ENCODE measurements at regions not wholly inside any gene's neighbourhood (a gene's known extent, or its start where the extent isn't known, plus 50 kb on each side); places are given as distances from the start of the nearest gene placed in this dataset.
"Not testable (repeated sequence)": the region's sequence is repeated elsewhere in the genome, so short reads cannot be mapped to it uniquely, and the experiment has no call there.

GRCh38 chr12:116378002-116378401, 100.5 kb upstream of the MED13L start:
- DNase-seq (ENCODE audit: low read depth), result no peak
- TF ChIP-seq CTCF (IDR thresholded peaks at IDR 0.05; ENCODE audit: insufficient read depth, low read depth, low read length), result no peak
- POLR2A ChIA-PET, result no interaction called here
- no peak overlapping the region for H3K4me3 ChIP-seq (ENCODE audit: low read depth, low read length)
- no peaks in the 10 kb centered on the region for H3K36me3 ChIP-seq (ENCODE audit: control insufficient read depth, insufficient read depth, low read length)
- H3K27me3 ChIP-seq (ENCODE audit: control insufficient read depth, insufficient read depth, low read length), result no peaks in the 10 kb centered on the region
- CTCF ChIA-PET, result no interaction called here

- ChIA-PET CTCF (no interaction called here), POLR2A (no interaction called here)
- Histone ChIP-seq H3K36me3 (ENCODE audit: control insufficient read depth, insufficient read depth, low read length) (no peaks in the 10 kb centered on the region), H3K27me3 (ENCODE audit: control insufficient read depth, insufficient read depth, low read length) (no peaks in the 10 kb centered on the region), H3K4me3 (ENCODE audit: low read depth, low read length) (no peak overlapping the region)
- DNase-seq (ENCODE audit: low read depth), result no peak
- no peak for TF ChIP-seq CTCF (IDR thresholded peaks at IDR 0.05; ENCODE audit: insufficient read depth, low read depth, low read length)
These were observed 102.6 kb upstream of the MED13L start for GRCh38 chr12:116380108-116380507.

GRCh38 chr12:116380740-116381139, 103.2 kb upstream of the MED13L start:
- H3K27me3 ChIP-seq (ENCODE audit: control insufficient read depth, insufficient read depth, low read length); H3K36me3 ChIP-seq (ENCODE audit: control insufficient read depth, insufficient read depth, low read length); H3K4me3 ChIP-seq (ENCODE audit: low read depth, low read length); DNase-seq (ENCODE audit: low read depth); CTCF ChIA-PET; POLR2A ChIA-PET: not testable (repeated sequence)

- ChIA-PET CTCF (interaction anchor here (1.0 to 1.8 kb wide), 3 partner anchors 11 to 85 kb away, joined by 3 to 4 read pairs (median 4); no protein-coding TSS in a partner anchor), POLR2A (interaction anchor here (1.0 kb wide), 1 partner anchor 11 kb away, joined by 5 read pairs; no protein-coding TSS in a partner anchor)
- H3K4me3 ChIP-seq (ENCODE audit: low read depth, low read length), result 0 out of 2 replicates have a peak overlapping the region, but pooled peaks have one; percentile 15
- no peak for DNase-seq (ENCODE audit: low read depth)
- H3K36me3 ChIP-seq (ENCODE audit: control insufficient read depth, insufficient read depth, low read length), result no peaks in the 10 kb centered on the region
- TF ChIP-seq CTCF (IDR thresholded peaks at IDR 0.05; ENCODE audit: insufficient read depth, low read depth, low read length), result no peak
- no peaks in the 10 kb centered on the region for H3K27me3 ChIP-seq (ENCODE audit: control insufficient read depth, insufficient read depth, low read length)
These were observed 103.8 kb upstream of the MED13L start for GRCh38 chr12:116381240-116381743.

DNA sequence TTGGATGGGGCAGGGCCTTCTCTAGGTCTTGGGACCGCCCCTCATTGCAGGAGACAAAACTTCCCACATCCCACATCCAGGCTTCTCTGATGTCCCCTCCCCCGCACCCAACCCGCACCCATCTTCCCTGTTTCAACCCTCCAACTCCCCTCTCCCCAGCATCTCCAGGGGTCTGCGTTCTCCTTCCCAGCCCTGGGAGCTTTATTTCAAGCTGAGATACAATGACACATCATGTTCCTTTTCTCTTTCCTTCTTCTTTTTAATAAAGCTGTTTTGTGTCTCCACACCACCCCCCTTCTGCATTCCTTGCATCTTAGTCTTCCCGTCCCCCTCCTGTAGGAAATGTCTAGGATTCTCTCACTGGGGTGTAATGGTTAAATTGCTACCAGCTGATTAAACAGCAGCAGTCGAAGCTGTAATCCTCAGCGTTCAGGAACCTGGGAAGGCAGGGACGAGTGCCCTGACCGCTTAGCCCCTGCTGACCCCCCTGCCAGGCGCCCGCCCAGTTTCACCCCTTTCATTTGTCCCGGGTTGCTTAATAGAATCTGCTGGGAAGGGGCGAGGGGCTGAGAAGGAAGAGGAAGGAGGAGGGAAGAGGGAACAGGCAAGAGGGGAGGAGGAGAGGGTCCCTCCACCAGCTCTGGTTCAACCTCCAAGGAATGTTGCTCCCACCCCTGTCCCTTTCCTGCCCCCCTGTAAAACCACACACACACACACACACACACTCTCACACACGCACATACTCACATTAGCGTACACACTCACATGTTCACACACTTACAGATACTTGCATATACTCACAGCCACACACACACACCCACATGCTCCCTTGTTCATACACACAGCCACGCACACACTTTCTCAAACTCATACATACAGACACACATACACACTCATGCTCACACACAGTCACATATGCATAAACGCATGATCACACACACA, 104.5 kb upstream of the MED13L start:
- H3K36me3 ChIP-seq (ENCODE audit: control insufficient read depth, insufficient read depth, low read length), result no peaks in the 10 kb centered on the region
- ChIA-PET POLR2A (interaction anchor here (0.5 to 1.0 kb wide), 4 partner anchors 12 to 151 kb away, joined by 3 to 11 read pairs (median 4); no protein-coding TSS in a partner anchor), CTCF (interaction anchor here (0.7 to 1.8 kb wide), 4 partner anchors 9 to 86 kb away, joined by 3 to 4 read pairs (median 4); no protein-coding TSS in a partner anchor)
- DNase-seq (ENCODE audit: low read depth), result peak; percentile 93
- H3K4me3 ChIP-seq (ENCODE audit: low read depth, low read length), result 0 out of 2 replicates have a peak overlapping the region, but pooled peaks have one; percentile 15
- H3K27me3 ChIP-seq (ENCODE audit: control insufficient read depth, insufficient read depth, low read length), result no peaks in the 10 kb centered on the region
- no peak for TF ChIP-seq CTCF (IDR thresholded peaks at IDR 0.05; ENCODE audit: insufficient read depth, low read depth, low read length)
